ENCODE measurements at regions not wholly inside any gene's neighbourhood (a gene's known extent, or its start where the extent isn't known, plus 50 kb on each side); places are given as distances from the start of the nearest gene placed in this dataset.

GRCh38 chr5:126186210-126186609 lies 237.0 kb upstream of the GRAMD2B start:
- H3K9me3 ChIP-seq (replicated peaks; ENCODE audit: control insufficient read depth, insufficient read depth, low read length), result no peaks in the 10 kb centered on the region
- H3K27me3 ChIP-seq (replicated peaks in 1 of 2; ENCODE audit: control insufficient read depth in 2 of 2, insufficient read depth in 2 of 2, low read length in 1 of 2), result no peaks in the 10 kb centered on the region
- in situ Hi-C loops (cut with MboI) (no loop called here), intact Hi-C loops (cut with micrococcal nuclease; ENCODE audit: unreplicated experiment) (no loop called here)
- H3K4me3 ChIP-seq, result no peak overlapping the region
- no peaks in the 10 kb centered on the region for H3K79me2 ChIP-seq (ENCODE audit: control insufficient read depth, insufficient read depth, low read length)
- FAIRE-seq (no peak), ATAC-seq (peak; percentile 56), DNase-seq (ENCODE audit: low read depth, low spot score) (no peak)
- TF ChIP-seq TAF1 (IDR thresholded peaks at IDR 0.05; ENCODE audit: borderline replicate concordance, low read depth, low read length), result no peak
- no peak for TF ChIP-seq YY1 (IDR thresholded peaks at IDR 0.05; ENCODE audit: low read depth, low read length)
- TF ChIP-seq, protein P1, sequence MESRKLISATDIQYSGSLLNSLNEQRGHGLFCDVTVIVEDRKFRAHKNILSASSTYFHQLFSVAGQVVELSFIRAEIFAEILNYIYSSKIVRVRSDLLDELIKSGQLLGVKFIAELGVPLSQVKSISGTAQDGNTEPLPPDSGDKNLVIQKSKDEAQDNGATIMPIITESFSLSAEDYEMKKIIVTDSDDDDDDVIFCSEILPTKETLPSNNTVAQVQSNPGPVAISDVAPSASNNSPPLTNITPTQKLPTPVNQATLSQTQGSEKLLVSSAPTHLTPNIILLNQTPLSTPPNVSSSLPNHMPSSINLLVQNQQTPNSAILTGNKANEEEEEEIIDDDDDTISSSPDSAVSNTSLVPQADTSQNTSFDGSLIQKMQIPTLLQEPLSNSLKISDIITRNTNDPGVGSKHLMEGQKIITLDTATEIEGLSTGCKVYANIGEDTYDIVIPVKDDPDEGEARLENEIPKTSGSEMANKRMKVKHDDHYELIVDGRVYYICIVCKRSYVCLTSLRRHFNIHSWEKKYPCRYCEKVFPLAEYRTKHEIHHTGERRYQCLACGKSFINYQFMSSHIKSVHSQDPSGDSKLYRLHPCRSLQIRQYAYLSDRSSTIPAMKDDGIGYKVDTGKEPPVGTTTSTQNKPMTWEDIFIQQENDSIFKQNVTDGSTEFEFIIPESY (IDR thresholded peaks at IDR 0.05), result no peak
- TF ChIP-seq KDM1A (IDR thresholded peaks at IDR 0.05; ENCODE audit: borderline replicate concordance), result no peak
- no peak for TF ChIP-seq RUNX3 (IDR thresholded peaks at IDR 0.05; ENCODE audit: low read length)
- no peak for TF ChIP-seq RELB (IDR thresholded peaks at IDR 0.05; ENCODE audit: low read depth)
- no peak for TF ChIP-seq SUZ12 (IDR thresholded peaks at IDR 0.05; ENCODE audit: unreplicated experiment)
- TF ChIP-seq CUX1 (IDR thresholded peaks at IDR 0.05; ENCODE audit: insufficient replicate concordance, low read depth, low read length), result no peak
- no peak for TF ChIP-seq EP300 (IDR thresholded peaks at IDR 0.05; ENCODE audit: borderline replicate concordance in 1 of 2, control insufficient read depth in 1 of 2, low read depth in 2 of 2, low read length in 2 of 2)
- TF ChIP-seq ZNF384 (IDR thresholded peaks at IDR 0.05; ENCODE audit: borderline replicate concordance, low read depth, low read length), result no peak
- TF ChIP-seq SP1 (IDR thresholded peaks at IDR 0.05; ENCODE audit: low read depth, low read length), result no peak
- no peak for TF ChIP-seq NR2C1 (IDR thresholded peaks at IDR 0.05)
- no peak for TF ChIP-seq KAT2A (conservative IDR thresholded peaks at IDR 0.05; ENCODE audit: control insufficient read depth, low read depth, low read length)
- TF ChIP-seq, protein P2, sequence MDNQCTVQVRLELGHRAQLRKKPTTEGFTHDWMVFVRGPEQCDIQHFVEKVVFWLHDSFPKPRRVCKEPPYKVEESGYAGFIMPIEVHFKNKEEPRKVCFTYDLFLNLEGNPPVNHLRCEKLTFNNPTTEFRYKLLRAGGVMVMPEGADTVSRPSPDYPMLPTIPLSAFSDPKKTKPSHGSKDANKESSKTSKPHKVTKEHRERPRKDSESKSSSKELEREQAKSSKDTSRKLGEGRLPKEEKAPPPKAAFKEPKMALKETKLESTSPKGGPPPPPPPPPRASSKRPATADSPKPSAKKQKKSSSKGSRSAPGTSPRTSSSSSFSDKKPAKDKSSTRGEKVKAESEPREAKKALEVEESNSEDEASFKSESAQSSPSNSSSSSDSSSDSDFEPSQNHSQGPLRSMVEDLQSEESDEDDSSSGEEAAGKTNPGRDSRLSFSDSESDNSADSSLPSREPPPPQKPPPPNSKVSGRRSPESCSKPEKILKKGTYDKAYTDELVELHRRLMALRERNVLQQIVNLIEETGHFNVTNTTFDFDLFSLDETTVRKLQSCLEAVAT (IDR thresholded peaks at IDR 0.05), result no peak
- RAD21 ChIA-PET (ENCODE audit: unreplicated experiment), result no interaction called here
- H3K9ac ChIP-seq (ENCODE audit: control insufficient read depth, insufficient read depth, low read length), result no peak overlapping the region
- CTCF ChIA-PET, result no interaction called here
- no peaks in the 10 kb centered on the region for H3K36me3 ChIP-seq (ENCODE audit: control insufficient read depth in 2 of 2, insufficient read depth in 2 of 2, low read length in 1 of 2)
- POLR2A ChIA-PET, result no interaction called here
- H3K4me2 ChIP-seq (ENCODE audit: control insufficient read depth, insufficient read depth), result no peak overlapping the region
- no peak overlapping the region for H2AFZ ChIP-seq (ENCODE audit: control insufficient read depth, low read depth, low read length)
- no peaks in the 10 kb centered on the region for H4K20me1 ChIP-seq (ENCODE audit: control insufficient read depth, insufficient read depth)
- SMC1A ChIA-PET (ENCODE audit: uncharacterized antibody, unreplicated experiment), result no interaction called here
- H3K4me1 ChIP-seq (ENCODE audit: control insufficient read depth, insufficient read depth, low read length), result no peaks in the 10 kb centered on the region
- WGBS (ENCODE audit: insufficient coverage, insufficient replicate concordance, low lambda C conversion rate, missing lambda C conversion rate), result 0% methylated on average over 1 of the region's 1 CpG
- no TSS peak for BruUV-seq (replicated peaks)
- H3K27ac ChIP-seq (ENCODE audit: control insufficient read depth, insufficient read depth), result no peak overlapping the region

All from GM12878 (cell line).